Kidney glomerular epithelial cell (primary cell): ENCODE measurements at regions not wholly inside any gene's neighbourhood (a gene's known extent, or its start where the extent isn't known, plus 50 kb on each side); places are given as distances from the start of the nearest gene placed in this dataset.
"Not testable (repeated sequence)": the region's sequence is repeated elsewhere in the genome, so short reads cannot be mapped to it uniquely, and the experiment has no call there.

Experiments used
- DNase-seq: peaks from one replicate; lab custom pipeline; 2025; lab: John Stamatoyannopoulos, UW

DNA sequence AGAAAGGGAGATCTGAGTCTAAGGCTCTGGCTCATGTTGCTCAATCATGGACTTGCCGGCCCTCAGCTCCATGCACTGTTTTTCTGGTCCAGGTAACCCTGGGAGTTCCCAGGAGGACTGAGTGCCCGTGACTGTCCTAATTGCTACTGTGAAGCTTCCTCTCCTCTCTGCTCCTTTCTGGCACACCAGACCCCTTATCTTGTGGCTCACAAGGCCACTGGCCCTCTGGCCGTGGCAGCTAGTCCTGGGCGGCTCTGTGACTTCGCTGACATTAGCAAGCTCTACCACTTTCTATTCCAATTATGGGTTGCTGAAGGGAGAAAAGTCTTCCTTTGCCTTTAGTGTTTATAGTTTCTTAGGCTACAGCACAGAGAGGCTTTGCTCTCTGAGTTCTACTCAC, 380.2 kb downstream of the RWDD3 start:
- DNase-seq, result no peak

DNA sequence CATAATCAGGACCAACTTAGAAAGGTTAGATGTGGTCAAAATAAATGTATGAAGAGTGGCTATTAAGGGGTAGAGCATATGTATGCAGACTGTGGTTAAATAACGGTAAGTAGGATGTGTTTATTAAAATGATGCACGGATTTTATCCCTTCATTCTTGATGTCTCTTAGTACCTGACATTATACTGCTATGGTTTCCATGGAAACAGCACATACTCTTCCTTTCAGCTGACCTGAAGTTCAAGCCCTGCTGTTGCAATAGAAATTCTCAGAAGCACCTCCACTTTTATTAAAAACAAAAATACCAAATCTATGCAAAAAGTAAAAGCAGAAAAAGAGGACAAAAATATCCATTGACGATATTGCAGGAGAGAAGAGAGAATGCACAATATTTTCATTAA, 381.4 kb downstream of the RWDD3 start:
- no peak for DNase-seq

DNA sequence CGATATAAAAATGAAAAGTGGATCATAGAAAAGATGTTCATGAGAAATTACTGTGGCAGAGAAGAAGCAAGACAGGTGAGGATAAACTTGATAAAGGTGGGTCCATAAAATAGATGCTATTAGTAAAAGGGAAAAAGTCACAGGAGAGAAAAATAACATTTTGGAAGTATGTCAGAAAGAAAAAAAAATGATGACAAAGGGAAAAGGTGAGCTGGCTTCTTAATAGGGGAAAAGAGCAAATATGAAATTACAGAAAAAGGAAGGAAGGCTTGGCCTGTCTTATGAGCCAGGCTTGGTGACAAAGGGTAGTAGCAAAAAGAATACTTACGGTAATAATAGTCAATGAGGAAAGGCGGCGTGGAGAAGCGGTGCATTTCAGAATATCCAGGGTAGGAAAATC, 386.1 kb downstream of the RWDD3 start:
- DNase-seq, result no peak

DNA sequence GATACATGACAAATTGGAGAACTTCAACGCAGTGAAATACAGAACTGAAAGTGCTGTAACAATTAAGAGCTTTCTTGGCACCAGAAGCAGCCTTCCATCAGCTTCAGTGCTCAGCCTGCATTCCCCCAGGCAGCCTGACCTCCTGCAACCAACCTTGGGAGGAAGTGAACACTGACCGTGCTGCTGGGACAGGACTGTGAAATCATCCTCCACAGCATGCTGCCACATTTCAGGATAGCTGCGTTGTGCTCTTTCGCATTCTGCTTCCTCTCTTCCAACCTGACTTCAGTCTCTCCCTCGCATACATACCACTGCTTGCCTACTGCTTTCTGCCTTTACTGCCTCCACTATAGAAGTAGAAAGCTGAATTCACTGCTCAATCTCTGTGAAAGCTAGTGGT, 388.6 kb downstream of the RWDD3 start:
- no peak for DNase-seq

DNA sequence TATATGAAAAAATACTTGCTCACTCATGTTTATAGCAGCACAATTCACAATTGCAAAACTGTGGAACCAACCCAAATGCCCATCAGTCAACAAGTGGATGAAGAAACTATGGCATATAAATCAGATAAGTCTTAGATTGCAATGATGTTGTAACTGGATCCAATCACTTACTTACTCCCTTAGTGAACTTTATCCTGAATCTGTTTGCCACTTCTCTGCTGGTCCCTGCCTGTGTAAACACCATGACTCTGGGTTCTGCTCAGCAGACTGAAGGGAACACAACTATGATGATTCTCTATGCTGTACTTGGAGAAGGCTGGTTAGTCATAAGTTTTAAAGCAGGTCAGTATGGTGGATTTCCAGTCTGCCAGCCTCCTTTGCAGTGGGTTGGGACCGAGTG, 391.2 kb downstream of the RWDD3 start:
- DNase-seq, result no peak

DNA sequence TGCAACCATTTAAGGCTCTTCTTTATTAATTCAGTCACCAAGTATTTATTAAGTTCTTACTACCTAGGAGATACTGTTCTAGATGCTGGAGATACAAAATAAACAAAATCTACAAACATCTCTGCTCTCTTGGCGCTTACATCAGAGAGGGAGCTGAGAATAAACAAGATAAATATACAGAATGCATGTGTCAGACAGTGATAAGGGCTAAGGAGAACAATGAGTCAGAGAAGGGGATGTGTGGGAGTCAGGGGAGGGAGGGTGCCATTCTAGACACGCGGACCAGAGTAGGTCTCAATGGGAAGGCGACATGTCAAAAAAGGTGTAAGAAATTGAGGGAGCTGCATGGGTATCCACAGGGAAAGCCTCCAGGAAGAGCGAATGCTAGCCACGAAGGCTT, 393.2 kb downstream of the RWDD3 start:
- DNase-seq, result no peak

DNA sequence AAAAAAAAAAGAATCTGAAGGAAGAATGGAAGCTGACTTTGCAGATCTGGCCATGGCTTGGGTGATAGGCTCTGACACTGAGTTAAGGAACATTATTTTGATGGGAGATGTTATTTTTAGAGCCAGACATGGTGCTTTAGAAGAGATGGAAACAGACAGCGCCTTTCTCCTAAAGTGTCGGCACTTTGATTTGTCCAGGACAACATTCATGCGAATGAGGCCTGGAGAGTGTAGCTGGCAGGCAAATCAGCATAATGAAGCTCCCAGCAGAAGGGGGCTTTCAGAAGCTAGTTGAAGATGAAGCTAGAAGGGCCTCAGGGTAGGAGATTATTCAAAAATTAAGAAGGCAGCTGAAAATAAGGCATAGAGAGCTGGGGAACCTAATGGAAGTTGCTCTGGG, 397.7 kb downstream of the RWDD3 start:
- DNase-seq, result no peak

DNA sequence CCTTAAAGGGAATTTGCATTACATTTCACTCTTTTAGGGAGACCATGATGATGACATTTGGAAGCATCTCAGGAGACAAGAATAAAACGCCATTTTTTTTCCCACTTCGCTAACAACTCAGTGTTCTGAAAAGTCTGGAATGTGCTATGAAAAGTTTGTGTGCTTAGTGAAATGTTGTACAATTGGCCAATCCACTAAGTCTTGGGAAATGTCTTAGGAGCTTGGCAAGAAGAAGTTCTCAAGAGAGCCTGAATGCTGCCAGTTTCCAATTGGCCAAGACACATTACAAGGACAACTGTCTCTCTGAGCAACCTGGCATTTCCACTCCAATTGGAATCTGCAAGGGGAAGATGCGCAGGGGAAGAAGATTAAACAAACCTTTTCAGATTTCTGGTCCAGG, 401.8 kb downstream of the RWDD3 start:
- no peak for DNase-seq

DNA sequence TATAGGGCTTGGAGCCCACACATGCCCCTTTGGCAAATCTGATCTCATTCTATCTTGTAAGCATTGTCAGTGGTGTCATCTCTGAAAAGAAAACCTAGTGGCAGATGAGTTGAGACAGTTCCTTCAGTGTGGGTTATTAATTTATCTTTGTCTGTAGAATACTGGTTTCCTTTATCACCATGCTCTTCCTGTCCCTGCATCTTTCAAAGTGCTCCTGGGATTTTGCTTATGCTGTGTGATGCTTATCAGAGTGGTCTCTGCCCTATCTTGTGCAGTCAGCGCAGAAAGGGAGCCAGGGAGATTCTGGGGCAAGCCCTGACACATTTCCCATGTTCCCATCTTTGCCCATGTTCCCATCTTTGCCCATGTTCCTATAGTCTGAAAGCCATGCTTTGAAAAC, 402.9 kb downstream of the RWDD3 start:
- no peak for DNase-seq

DNA sequence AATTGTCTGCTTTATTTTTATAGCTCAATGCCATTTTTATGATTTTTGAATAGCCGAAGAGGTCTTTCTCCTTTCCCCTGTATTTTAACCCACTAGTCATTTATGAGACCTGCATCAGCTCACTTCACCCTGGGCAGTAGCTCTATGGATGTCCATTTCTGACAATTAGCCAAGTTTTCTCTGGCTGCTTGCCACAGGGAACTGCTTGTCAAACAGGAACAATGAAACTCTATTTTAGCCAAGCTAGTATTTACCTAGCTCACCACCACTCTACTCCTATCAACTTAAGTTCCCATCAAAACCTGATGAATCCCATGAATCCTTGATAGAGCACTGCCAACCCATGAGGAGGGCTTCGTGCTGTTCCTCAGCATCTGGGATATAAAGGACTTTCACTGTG, 406.7 kb downstream of the RWDD3 start:
- DNase-seq, result no peak

DNA sequence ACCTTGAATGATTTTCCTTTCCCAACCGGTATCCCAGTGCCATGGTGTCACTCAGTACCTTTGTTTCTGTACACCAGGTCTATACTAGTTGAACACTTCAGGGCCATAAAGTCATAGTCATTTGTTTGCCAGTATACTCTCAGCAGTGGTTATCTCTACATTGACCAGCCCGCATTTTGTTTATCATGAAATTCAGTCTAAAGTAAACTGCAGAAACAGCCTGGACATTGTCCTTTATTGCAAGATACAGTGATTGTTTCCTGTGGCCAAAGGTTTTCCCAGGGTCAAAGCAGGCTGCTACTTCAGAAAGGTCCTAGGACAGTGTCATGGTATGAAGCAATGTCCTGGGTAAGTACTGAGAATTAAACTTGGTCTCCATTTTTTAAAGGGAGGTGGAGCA, 407.4 kb downstream of the RWDD3 start:
- DNase-seq, result no peak

DNA sequence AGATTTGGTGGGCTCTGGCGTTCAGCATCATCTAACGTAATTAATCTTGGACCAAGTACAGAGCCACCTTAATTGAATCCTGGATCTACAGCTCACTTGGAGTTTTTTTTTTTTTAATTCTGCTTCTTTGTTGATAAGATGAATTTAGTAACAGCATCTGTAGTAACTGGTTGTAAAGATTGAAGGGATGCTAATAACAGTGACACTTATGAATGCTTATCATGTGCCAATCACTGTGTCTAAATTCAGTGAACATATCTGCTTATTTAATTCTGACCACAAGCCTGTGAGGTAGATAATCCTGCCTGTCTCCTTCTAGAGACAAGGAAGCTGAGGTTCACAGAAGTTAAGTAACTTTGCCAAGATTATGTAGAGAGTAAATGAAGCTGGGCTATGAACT, 408.0 kb downstream of the RWDD3 start:
- no peak for DNase-seq

DNA sequence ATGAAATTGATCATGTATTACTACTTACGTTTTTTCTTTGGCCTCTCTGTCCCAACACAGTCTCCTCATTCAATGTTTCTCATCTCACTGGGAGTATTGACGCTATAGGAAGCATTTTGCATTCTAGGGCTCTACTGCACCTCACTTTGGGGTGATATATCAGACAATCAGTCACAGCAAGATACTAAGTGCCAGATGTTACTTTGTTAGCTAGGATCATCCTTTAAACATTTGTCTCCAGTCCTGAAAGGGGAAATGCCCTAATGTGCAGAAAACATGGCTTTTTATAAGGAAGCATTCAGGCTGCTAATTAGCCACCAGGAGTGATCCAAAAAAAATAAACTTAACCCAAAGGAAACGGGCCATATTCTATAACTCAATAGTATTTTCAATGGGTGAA, 409.1 kb downstream of the RWDD3 start:
- no peak for DNase-seq

DNA sequence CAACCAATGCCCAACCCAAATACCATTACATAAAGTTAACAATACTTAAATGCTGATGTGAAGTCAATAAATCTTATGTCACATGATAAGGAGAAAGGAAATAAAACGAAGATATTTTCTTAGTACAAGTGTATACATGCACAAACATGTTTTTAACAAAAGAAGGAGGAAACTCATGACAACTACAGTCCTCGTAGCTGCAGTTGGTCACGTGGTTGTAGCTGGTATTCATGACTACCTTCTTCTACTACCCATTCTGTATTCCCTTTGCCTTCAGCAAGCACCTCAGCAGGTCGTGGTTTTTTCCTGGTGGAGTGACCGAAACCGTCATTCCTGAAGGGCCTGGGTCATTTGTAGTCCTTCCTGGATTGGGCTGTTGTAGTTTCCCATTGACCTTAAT, 411.1 kb downstream of the RWDD3 start:
- not testable (repeated sequence) for DNase-seq

DNA sequence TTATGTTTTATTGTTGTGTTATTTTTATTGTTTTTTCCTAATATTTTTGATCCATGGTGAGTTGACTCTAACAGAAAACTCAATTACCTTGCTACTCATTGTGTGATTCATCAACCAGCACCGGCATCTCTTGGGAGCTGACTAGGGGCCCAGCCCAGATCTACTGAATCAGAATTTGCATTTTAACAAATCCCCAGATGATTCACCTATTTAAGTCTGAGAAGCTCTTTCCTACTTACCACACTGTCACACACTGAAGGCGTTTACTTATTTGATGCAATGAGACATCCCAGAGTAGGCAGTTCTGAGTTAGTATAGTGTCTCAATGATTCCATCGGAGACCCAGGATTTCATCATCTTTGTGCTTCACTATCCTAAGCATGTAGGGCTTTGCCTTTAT, 416.6 kb downstream of the RWDD3 start:
- DNase-seq, result no peak

DNA sequence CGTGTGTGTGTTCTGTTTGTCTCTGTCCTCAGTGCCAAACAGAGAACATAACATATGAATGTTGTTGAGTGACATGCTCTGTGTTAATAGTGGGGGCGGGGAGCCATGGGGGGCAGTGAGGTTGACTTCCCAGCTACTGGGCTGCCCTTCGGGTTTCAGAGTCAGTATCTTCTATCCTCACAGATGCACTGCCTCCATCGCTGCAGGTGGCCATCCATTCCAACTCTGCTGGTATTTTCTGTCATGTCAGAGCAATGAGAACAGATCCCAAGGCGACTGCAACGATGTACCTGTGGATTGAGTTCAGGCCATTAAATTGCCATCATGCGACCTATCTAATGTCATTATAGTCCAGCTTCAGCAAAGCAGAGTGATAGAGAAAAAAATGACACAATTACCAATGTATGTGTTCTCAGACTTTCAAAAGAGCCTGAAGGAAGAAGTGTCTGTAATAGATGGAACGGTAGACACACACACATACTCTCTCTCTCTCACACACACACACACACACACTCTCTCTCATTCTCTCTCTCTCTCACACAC, 418.5 kb downstream of the RWDD3 start:
- DNase-seq, result no peak

DNA sequence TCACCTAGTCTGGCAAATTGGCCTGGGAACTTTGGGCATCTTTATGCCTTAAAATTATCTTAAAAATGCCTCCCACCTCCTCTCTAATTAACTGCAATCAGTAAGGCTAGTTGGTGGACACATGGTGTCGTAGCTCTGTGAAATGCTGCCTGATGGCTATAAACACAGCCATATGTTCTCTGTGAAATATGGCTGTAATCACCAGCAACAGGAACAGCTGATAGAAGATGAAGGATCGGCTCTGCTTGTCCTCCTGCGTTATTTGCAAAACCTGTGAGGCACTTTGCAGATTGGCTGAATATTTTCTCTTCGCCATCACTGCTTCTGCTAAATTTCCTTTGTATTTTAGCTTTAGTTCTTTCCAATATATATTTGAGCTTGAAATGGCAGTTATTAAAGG, 419.6 kb downstream of the RWDD3 start:
- DNase-seq, result no peak

DNA sequence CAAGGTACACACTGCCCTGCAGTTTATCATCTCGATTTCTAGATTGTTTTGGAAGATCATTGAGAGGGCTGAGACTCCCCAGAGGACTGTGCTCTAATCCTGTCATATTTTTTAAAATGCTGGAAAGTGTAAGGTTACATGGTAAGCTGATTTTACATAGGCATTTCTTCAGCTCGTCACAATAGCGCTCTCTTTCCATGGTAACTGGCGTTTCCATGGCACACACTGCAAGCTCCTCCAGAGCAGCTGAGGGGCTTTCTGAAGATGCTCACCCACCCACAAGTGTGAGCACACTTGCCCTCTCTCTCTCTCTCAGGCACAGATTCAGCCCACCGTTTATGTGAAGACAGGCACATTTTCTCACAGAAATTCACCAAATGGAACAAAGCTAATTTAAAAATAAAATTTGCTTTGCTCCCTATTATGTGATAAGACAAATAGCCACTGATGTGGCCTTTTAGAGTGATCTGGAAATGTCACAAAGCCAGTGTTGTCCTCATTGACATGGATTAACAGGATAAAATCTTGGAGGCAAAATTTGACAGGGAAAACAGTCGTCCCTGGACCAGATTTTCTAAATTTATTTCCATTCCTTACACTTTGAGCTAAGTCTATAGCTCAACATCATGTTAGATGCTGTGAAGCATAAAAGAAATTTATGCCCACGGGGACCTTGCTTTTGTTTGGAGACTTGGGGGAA, 421.5 kb downstream of the RWDD3 start:
- DNase-seq, result no peak

DNA sequence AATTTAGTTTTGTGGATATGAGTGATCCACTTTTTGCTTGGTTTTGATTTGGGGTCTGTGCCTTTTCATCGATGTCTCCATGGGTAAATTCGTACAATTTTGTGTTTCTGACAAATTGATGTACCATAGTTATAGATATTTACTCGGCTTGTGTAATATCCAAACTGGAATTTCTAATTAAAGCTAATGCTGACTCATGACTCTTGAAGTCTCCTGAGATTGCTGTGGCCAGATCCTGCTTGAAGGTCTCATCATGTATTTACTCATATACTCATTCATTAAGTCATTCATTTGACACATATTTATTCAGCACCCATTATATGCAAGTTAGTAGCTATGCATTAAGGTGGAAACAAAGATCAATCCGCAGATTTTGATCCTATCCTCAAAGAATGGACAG, 423.2 kb downstream of the RWDD3 start:
- DNase-seq, result no peak

DNA sequence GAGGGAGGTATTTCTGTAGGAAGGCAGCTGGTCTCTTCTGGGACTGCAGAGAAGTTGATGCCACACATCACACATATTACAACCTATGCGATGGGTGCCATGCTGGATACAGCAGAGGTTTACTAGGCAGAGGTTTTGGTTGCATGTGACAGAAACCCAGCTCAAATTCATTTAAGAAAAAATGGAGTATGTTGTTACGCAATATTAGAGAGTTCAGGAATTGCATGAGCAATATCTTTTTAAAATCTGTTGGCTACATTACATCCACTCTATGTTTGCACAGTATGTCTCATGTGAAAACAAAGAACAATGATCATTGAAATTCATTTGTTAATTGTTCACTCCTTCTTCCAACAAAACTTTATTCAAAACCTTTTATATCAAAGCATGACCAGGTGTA, 425.2 kb downstream of the RWDD3 start:
- DNase-seq, result no peak

DNA sequence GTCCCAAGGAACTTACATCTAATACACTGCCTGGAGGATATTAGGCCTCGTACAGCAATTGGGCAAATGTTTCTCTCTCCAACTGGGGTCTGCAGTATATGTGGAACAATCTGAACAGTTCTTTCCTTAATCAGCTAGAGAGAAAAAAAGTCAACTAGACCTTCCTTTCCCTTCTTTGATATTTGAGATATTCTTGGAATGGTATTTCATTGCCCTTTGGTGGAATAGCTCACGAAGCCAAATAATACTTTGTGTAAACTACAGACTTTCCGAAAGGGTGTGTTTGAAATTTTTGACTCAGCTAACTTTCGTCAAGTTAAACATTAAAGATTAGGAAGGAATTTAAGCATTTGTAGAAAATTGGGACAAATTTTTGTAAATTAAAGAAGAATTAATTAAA, 425.6 kb downstream of the RWDD3 start:
- DNase-seq, result no peak

DNA sequence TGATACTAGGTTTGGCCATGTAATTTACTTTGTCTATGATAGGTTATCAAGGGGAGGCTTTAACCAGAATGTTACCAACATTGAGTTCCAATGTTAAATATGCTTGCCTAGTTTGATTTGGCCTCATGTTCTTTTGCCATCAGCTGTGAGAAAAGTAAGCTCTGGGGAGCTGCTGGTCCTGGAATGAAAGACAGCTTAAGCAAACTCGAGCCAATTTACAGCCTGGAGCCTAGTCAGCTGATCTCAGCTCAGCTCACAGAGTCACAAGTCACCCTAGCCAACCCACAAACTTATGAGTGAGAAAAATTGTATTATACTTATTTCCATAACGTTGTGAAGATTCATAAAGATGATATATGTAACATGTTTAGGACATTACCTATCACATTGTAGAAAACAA, 426.7 kb downstream of the RWDD3 start:
- no peak for DNase-seq

DNA sequence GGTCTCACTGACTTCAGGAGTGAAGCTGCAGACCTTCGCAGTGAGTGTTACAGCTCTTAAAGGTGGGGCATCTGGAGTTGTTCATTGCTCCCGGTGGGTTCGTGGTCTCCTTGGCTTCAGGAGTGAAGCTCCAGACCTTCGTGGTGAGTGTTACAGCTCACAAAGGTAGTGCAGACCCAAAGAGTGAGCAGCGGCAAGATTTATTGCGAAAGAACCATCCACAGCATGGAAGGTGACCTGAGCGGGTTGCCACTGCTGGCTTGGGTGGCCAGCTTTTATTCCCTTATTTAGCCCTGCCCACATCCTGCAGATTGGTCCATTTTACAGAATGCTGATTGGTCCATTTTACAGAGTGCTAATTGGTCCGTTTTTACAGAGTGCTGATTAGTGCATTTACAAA, 429.5 kb downstream of the RWDD3 start:
- DNase-seq, result not testable (repeated sequence)

DNA sequence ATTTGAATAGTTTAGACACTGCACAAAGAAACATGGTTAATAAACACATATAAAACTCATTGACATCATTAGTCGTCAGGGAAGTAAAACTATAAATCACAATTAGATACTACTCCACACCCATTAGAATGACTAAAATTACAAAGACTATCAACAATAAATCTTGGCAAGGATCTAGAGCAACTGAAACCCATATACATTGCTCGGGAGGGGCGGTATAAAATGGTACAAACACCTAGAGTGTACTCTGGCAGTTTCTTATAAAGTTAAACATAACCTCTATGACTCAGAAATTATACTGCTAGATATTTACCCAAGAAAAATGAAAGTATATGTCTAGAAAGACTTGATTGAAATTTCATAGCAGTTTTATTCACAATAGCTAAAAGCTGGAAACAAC, 434.2 kb downstream of the RWDD3 start:
- DNase-seq, result no peak
